GM18520 (cell line): ENCODE measurements at regions not wholly inside any gene's neighbourhood (a gene's known extent, or its start where the extent isn't known, plus 50 kb on each side); places are given as distances from the start of the nearest gene placed in this dataset.
"Not testable (repeated sequence)": the region's sequence is repeated elsewhere in the genome, so short reads cannot be mapped to it uniquely, and the experiment has no call there.

Experiments used
- ATAC-seq: cut with Tn5 transposase; IDR thresholded peaks from one replicate; pipeline ENCODE4 v1.9.1; 2021; ENCODE audit not compliant: unreplicated experiment

DNA sequence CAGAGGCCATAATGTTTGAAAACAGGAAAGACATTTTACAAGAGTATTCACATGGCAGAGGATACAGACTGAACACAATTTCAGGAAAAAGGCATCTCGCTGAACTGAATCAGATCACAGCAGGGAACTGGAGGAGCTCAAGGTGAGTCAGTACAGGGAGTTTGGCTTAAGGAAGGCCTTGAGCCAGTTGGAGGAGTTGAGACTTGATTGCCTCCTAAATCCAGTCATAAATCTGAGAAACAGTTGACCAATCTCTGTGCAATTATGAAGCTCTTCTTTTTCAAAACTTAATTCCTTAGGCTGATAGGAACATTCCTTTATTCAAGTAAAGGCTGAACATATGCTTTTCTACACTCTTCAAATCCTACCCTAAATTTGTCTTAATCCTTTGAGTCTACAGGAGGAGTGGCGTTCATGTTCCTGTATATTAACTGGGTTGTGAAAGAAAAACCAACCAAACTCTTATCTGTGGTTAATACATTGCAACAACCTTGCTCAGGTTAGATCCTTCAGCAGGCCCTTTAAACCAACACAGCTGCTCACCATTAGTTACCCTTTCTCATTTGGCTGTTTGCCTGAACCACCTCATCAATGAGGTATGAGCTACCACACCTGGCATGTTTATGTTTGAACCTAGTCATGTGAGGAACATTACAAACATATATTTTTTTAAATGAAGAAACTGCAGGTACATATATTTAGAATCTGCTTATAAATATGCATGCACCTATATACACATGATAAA is 404.1 kb upstream of the ATP11B start:
- no peak for ATAC-seq

GRCh38 chr3:182390421-182390820 is 402.9 kb upstream of the ATP11B start:
- no peak for ATAC-seq

DNA sequence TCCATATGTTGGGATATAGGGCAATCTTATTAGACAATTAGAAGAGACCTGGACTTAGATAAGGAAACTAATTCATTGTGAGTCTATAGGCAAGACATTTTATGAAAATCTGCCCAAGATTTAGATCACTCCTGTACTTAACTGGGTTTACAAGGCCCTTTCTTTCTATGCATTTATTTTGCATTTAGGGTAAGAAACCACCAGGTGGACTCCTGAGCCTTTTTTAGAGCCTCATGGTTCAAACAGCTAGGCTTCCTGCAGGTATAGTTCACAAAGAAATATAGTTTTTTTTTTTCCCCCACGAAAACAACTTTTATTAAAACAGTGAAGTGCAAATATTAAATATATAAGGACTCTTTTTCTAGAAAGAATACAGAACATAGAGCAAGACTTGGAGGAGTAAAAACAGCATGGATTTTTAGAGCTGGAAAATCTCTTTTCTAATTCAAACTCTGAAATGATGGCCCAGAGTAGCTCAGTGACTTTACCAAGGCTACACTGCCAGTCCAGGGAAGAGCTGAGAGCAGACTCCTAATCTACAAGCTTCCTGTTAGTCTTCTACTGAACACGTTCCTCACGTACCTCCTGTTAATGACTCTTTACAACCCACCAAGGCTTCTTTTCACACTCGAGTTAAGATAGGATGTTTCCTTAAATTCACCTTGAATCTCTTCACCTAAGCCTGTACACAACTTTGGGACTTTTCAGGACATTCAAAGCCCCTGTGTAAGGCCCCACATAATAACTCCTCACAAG is 400.9 kb upstream of the ATP11B start:
- no peak for ATAC-seq

DNA sequence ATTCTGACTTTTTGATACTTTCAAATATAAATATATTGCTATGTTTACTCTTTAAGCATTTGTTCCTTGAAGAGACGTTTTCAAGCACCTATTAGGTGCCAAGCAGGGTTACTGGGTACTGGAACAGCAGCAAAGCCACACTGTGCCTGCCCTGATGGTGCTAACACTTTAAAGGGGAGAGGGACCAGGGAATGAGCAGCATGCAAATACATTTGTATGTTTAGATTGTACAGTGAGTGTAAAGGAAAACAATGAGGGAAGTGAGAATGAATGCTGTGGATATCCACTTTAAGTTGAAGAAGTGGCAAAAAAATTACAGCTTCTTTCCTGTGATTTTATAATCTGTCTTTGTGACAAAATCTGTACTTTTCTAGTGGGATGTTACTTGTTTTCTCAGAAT is 400.2 kb upstream of the ATP11B start:
- no peak for ATAC-seq

- no peak for ATAC-seq
These were observed 399.4 kb upstream of the ATP11B start for GRCh38 chr3:182393830-182394367.

- ATAC-seq = no peak
These were observed 396.1 kb upstream of the ATP11B start for GRCh38 chr3:182397164-182397563.

DNA sequence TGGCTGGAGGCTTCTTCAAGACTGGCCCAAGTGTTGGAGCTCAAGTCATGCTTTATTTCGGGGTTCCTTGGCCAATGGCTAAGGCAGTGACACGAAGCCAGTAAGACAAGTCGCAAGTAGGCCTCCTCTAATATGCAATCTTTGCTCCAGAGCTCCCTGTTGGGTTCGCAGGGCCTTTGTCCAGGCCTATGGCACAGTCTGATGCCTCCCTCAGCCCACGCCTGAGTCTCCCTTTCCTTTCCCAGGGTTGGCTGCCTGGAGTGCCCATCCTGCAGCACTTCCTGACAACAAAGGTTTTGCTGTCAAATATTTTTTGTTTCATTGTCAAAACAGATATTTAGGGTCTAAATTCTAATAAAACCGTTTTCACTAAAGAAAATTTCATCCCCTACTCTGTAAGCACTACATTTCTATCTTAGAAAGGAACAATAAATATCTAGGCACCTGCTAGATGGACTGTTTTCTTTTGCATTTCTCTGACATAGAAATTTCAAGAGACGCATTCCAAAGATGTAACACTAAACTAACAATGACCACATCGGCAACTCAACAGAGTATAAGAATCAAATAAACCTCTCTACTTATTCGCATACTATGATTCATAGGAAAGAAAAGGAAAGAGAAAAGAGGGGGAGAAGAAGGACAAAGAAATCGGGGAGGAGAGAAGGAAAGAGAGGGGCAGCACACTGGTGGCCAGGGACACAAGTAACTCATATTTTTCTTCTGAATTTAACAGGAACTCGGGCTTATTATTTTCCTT is 393.1 kb upstream of the ATP11B start:
- ATAC-seq = no peak

- no peak for ATAC-seq
These were observed 392.5 kb upstream of the ATP11B start for GRCh38 chr3:182400838-182401237.

- no peak for ATAC-seq
These were observed 389.3 kb upstream of the ATP11B start for GRCh38 chr3:182404031-182404430.

DNA sequence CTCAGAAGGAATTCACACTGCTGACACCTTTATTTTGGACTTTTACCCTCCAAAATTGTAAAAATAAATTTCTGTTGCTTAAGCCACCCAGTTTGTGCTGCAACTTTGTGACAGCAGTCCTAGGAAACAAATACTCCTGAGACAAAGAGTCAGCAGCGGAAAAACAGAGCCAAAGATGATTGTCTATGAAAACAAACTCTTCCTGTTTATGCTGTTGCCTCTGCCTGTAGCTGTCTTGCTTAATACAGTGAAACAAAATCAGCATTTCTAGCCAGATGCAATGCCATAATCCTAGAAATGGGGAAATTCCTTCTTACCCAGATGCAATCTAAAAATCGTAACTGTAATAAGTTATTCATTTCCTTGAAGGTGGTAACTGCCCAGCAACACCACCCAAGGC is 387.5 kb upstream of the ATP11B start:
- no peak for ATAC-seq

- ATAC-seq = no peak
These were observed 386.5 kb upstream of the ATP11B start for GRCh38 chr3:182406786-182407185.

DNA sequence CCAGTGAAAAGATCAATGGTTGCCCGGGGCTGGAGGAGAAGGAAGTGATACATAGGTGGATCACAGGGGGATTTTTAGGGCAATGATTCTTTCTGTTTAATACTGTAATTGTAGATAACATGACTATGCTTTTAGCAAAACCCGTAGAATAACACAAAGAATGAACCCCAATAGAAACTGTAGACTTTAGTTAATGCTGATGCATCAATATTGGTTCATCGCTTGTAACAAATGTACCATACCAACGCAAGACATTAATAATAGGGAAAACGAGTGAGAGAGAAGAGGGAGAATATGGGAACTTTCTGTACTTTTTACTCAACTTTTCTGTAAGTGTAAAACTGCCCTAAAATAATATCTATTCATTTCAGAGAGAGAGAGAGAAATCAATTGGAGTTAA is 383.3 kb upstream of the ATP11B start:
- ATAC-seq = no peak

DNA sequence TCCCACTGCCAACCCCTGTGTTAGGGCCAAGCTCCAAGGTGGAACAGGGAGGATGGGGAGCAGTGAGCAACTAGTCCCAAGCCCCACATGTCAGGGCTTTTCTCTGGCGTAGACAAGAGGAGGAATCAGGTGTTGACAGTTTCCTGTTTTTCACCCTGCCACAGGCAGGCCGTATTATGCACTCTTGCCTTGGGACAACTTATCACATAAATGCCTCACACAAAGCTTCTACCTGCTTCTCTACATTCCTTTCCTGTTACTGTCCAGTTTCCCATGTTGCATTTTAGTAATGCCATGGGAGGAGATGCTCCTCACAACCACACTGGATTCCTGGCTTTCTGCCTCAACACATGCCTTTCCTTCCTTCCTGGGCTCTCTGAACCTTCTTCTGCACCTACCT is 381.2 kb upstream of the ATP11B start:
- ATAC-seq = no peak

DNA sequence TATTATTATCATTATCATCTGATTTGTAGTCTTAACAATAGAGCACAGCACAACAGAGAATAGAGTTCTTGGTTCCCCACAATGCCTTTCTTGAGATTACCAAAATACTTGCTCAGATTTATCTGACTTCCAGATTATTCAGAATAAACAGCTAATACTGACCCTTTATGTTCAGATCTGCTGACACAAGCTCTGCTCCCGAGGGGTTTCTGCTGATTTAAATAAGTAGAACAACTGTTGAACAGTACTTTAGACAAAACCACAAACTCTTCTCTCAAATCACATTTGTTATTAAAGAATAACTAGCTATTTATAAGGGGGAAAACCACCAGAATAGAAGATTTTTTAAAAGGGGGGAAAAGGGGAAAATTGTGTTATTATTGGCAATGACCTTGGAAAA is 380.2 kb upstream of the ATP11B start:
- ATAC-seq = no peak

GRCh38 chr3:182413682-182414081 is 379.6 kb upstream of the ATP11B start:
- ATAC-seq = no peak

DNA sequence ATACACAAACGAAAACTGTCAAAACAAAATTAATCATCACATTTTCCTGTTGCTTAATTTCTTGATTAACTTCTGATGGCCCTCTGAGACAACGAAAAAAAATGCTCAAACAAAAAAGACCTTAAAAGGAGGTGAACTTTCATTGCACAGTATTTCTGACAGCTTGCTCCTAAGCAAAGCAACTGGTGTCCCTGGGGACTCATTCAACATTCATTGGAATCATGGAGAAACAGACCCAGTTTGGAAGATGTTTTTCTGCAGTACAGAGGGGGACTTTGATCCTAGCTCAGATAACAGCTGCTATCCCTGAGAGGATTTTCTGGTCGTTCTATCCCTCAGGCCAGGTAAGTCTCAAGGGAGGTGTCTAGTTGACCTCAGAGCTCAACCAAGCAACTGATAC is 378.7 kb upstream of the ATP11B start:
- ATAC-seq = no peak

GRCh38 chr3:182420741-182421140 is 372.6 kb upstream of the ATP11B start:
- no peak for ATAC-seq

GRCh38 chr3:182424006-182424405 is 369.3 kb upstream of the ATP11B start:
- ATAC-seq = no peak

- ATAC-seq = not testable (repeated sequence)
These were observed 367.2 kb upstream of the ATP11B start for GRCh38 chr3:182425926-182426718.

DNA sequence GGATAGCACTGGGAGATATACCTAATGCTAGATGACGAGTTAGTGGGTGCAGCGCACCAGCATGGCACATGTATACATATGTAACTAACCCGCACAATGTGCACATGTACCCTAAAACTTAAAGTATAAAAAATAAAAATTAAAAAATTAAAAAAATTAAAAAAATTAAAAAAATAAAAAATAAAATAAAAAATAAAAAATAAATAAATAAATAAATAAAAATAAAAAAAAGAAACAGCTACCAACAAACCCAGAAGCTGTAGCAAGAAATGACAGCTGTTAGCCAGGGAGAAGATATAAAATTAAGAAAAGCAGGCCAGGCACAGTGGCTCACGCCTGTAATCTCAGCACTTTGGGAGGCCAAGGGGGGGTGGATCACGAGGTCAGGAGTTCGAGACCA is 361.3 kb upstream of the ATP11B start:
- ATAC-seq = not testable (repeated sequence)

DNA sequence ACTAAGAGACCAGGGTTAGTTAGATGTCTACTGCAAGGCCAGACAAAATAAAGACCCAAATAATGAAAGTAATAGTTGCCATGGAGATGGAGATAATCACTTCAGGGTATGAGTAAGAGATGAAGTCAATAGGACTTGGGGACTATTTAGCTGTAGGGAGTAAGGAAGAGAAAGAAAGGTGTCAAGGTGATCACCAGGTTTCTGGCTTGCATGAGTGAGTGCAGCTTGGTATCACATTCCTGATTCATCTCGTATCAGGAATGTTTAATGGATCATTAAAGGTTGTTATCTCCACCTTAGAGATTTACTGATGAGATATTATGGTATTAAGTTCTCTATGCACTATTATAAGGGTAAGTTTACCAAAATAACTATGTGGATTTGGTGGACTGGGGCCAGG is 357.4 kb upstream of the ATP11B start:
- no peak for ATAC-seq
